Panc1 (cell line): ENCODE measurements at regions not wholly inside any gene's neighbourhood (a gene's known extent, or its start where the extent isn't known, plus 50 kb on each side); places are given as distances from the start of the nearest gene placed in this dataset.

Experiments used
- ATAC-seq: fragments of 200-7000 bp; cut with Tn5 transposase; 2 replicates; pipeline ENCODE4 v1.9.1; 2020; ENCODE audit warnings: mild to moderate bottlenecking, moderate library complexity
- BruUV-seq: library from RNA; stranded (reverse); fragments of 400-500 nt; replicated peaks from 2 replicates; lab custom pipeline; 2021; lab: Mats Ljungman, UMichigan
- CTCF ChIA-PET: fragments of 300-600 bp; sonication (Branson Sonifier 250); formaldehyde crosslinking; loops from one replicate; lab custom pipeline; 2022; ENCODE audit warnings: antibody characterized with exemption; lab: Charles Lee
- POLR2A ChIA-PET: fragments of 300-600 bp; sonication (Branson Sonifier 250); formaldehyde crosslinking; loops from one replicate; lab custom pipeline; 2022; ENCODE audit warnings: antibody characterized with exemption; lab: Charles Lee
- DNase-seq: peaks from one replicate; pipeline ENCODE4 v3.0.0-alpha.2; 2010; ENCODE audit warnings: low read depth, low spot score
- H3K27ac ChIP-seq: 2 replicates; pipeline ENCODE4 v1.5.1; 2011; ENCODE audit warnings: mild to moderate bottlenecking, low read length, inconsistent platforms
- H3K27me3 ChIP-seq: fragments of 200-500 bp; sonication (Bioruptor generic); 2 replicates; pipeline ENCODE4 v1.6.0; 2014; ENCODE audit warnings: low read length, inconsistent platforms; ENCODE audit not compliant: control insufficient read depth, insufficient read depth
- H3K36me3 ChIP-seq: fragments of 200-500 bp; sonication (Bioruptor generic); 2 replicates; pipeline ENCODE4 v1.5.1; 2014; ENCODE audit warnings: inconsistent platforms, mild to moderate bottlenecking, low read length, moderate library complexity; ENCODE audit not compliant: control insufficient read depth, insufficient read depth
- H3K4me1 ChIP-seq: 2 replicates; pipeline ENCODE4 v1.5.1; 2011; ENCODE audit warnings: inconsistent platforms, mild to moderate bottlenecking, low read length, moderate library complexity; ENCODE audit not compliant: control insufficient read depth, insufficient read depth
- H3K4me3 ChIP-seq, 2 experiments: 2 replicates each; pipeline ENCODE4 v1.5.1; 2011 to 2012; ENCODE audit warnings: low read depth in 2 of 2, low read length in 2 of 2, mild to moderate bottlenecking in 2 of 2, inconsistent platforms in 1 of 2, moderate library complexity in 1 of 2
- H3K9me3 ChIP-seq: fragments of 200-500 bp; sonication (Bioruptor generic); 2 replicates; pipeline ENCODE4 v1.5.1; 2014; ENCODE audit warnings: low read depth, mild to moderate bottlenecking, inconsistent platforms, low read length, moderate library complexity; ENCODE audit not compliant: control insufficient read depth, insufficient read depth
- POLR2AphosphoS5 ChIP-seq: IDR thresholded peaks from 2 replicates; pipeline ENCODE4 v1.6.1; 2012; ENCODE audit warnings: mild to moderate bottlenecking, low read depth, low read length, moderate library complexity
- SIN3A ChIP-seq: IDR thresholded peaks from 2 replicates; pipeline ENCODE4 v1.6.1; 2012; ENCODE audit warnings: low read depth, mild to moderate bottlenecking, low read length, moderate library complexity, borderline replicate concordance; ENCODE audit not compliant: insufficient read depth
- TCF7L2 ChIP-seq: IDR thresholded peaks from 2 replicates; pipeline ENCODE4 v1.6.1; 2011; ENCODE audit warnings: mild to moderate bottlenecking, low read depth, low read length, inconsistent platforms
- in situ Hi-C: cut with HindIII; loops from 2 replicates; pipeline ENCODE4 v1.10.0; 2016; ENCODE audit warnings: low sequenced_read_pairs, low pct_unique_long_range_greater_than_20kb
- intact Hi-C: fragments of 100-400 bp; cut with micrococcal nuclease; formaldehyde crosslinking; loops from one replicate; pipeline ENCODE4 v1.10.0; 2022; ENCODE audit not compliant: unreplicated experiment
- TF ChIP-seq, protein P1 (sequence below), 2 experiments: IDR thresholded peaks; 2 replicates each; pipeline ENCODE4 v1.6.1; 2011 to 2012; ENCODE audit warnings: low read depth in 2 of 2, control low read depth in 1 of 2, low read length in 1 of 2, mild to moderate bottlenecking in 1 of 2, moderate library complexity in 1 of 2; ENCODE audit not compliant: insufficient read depth in 1 of 2
- TF ChIP-seq, protein P2 (sequence below): fragments of 450-650 bp; IDR thresholded peaks from 2 replicates; pipeline ENCODE4 v1.5.1; 2017; ENCODE audit warnings: mild to moderate bottlenecking

DNA sequence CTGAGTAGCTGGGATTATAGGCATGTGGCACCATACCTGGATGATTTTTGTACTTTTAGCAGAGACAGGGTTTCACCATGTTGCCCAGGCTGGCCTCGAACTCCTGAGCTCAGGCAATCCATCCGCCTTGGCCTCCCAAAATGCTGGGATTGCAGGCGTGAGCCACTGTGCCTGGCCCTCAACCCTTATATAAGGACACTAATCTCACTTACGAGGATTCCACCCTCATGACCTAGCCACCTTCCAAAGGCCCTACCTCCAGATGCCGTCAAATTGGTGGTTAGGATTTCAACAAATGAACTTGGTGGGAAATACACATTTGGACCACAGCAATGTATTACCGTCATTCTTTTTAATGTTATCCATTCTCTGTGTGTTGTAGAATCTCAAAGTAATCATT lies 61.0 kb downstream of the ING1 start:
- H3K27ac ChIP-seq: no peak overlapping the region
- H3K4me3 ChIP-seq: no peak overlapping the region
- CTCF ChIA-PET: no interaction called here
- H3K36me3 ChIP-seq: no peaks in the 10 kb centered on the region
- no TSS peak for BruUV-seq
- POLR2A ChIA-PET: no interaction called here
- intact Hi-C loops: no loop called here
- H3K4me1 ChIP-seq: no peaks in the 10 kb centered on the region
- DNase-seq: no peak
- TF ChIP-seq, protein P1, sequence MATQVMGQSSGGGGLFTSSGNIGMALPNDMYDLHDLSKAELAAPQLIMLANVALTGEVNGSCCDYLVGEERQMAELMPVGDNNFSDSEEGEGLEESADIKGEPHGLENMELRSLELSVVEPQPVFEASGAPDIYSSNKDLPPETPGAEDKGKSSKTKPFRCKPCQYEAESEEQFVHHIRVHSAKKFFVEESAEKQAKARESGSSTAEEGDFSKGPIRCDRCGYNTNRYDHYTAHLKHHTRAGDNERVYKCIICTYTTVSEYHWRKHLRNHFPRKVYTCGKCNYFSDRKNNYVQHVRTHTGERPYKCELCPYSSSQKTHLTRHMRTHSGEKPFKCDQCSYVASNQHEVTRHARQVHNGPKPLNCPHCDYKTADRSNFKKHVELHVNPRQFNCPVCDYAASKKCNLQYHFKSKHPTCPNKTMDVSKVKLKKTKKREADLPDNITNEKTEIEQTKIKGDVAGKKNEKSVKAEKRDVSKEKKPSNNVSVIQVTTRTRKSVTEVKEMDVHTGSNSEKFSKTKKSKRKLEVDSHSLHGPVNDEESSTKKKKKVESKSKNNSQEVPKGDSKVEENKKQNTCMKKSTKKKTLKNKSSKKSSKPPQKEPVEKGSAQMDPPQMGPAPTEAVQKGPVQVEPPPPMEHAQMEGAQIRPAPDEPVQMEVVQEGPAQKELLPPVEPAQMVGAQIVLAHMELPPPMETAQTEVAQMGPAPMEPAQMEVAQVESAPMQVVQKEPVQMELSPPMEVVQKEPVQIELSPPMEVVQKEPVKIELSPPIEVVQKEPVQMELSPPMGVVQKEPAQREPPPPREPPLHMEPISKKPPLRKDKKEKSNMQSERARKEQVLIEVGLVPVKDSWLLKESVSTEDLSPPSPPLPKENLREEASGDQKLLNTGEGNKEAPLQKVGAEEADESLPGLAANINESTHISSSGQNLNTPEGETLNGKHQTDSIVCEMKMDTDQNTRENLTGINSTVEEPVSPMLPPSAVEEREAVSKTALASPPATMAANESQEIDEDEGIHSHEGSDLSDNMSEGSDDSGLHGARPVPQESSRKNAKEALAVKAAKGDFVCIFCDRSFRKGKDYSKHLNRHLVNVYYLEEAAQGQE (IDR thresholded peaks at IDR 0.05; ENCODE audit: insufficient read depth in 1 of 2, low read depth in 2 of 2, low read length in 1 of 2): no peak
- TF ChIP-seq TCF7L2: no peak
- no peak for TF ChIP-seq SIN3A
- TF ChIP-seq, protein P2, sequence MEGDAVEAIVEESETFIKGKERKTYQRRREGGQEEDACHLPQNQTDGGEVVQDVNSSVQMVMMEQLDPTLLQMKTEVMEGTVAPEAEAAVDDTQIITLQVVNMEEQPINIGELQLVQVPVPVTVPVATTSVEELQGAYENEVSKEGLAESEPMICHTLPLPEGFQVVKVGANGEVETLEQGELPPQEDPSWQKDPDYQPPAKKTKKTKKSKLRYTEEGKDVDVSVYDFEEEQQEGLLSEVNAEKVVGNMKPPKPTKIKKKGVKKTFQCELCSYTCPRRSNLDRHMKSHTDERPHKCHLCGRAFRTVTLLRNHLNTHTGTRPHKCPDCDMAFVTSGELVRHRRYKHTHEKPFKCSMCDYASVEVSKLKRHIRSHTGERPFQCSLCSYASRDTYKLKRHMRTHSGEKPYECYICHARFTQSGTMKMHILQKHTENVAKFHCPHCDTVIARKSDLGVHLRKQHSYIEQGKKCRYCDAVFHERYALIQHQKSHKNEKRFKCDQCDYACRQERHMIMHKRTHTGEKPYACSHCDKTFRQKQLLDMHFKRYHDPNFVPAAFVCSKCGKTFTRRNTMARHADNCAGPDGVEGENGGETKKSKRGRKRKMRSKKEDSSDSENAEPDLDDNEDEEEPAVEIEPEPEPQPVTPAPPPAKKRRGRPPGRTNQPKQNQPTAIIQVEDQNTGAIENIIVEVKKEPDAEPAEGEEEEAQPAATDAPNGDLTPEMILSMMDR: no peak
- no peak for TF ChIP-seq POLR2AphosphoS5
- in situ Hi-C loops: no loop called here
- no peak for ATAC-seq
- no peaks in the 10 kb centered on the region for H3K27me3 ChIP-seq
- H3K9me3 ChIP-seq: no peaks in the 10 kb centered on the region

DNA sequence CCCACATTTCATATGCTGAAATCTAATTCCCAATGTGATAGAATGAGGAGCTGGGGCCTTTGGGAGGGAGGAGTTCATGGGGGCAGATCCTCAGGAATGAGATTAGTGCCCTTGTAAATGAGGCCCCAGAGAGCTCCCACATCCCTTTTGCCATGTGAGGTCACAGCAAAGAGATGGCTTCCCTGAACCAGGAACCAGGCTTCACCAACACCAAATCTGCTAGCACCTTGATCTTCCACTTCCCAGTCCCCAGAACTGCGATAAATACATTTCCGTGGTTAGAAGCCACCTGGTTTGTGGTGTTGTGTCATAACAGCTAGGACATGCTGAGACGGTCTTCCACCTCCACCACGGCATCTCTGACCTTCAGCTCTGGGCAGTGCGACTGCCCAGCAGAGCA lies 62.1 kb downstream of the ING1 start:
- Histone ChIP-seq H3K4me3 (no peak overlapping the region), H3K36me3 (no peaks in the 10 kb centered on the region), H3K27me3 (no peaks in the 10 kb centered on the region), H3K27ac (no peak overlapping the region), H3K9me3 (no peaks in the 10 kb centered on the region), H3K4me1 (no peaks in the 10 kb centered on the region)
- BruUV-seq: no TSS peak
- DNase-seq (no peak), ATAC-seq (no peak)
- in situ Hi-C loops (no loop called here), intact Hi-C loops (no loop called here)
- ChIA-PET POLR2A (no interaction called here), CTCF (no interaction called here)
- TF ChIP-seq POLR2AphosphoS5 (no peak), SIN3A (no peak), TCF7L2 (no peak)
- TF ChIP-seq, protein P2: no peak
- TF ChIP-seq, protein P1 (IDR thresholded peaks at IDR 0.05; ENCODE audit: insufficient read depth in 1 of 2, low read depth in 2 of 2, low read length in 1 of 2): no peak
